ENCODE measurements at regions not wholly inside any gene's neighbourhood (a gene's known extent, or its start where the extent isn't known, plus 50 kb on each side); places are given as distances from the start of the nearest gene placed in this dataset.

DNA sequence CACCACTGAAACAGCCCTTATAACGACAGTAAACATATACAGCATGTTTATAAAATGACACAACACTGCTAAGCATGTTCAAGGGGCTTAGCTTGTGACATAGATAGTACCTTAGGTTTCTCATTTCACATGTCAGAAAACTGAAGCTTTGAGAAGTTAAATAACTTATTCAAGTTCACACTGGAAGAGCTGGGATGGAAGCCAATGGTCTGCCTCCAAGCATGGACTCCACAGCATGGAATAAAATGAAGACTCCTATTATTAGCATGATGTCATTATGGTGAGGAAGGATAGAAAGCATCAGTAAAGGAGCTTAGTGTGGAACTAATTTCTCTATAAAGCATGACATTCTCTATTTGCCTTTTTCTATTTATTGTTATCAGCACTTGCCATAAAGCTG lies 316.7 kb downstream of the PLK2 start:
- Histone ChIP-seq H3K4me3 (no peak overlapping the region), H3K9me2 (replicated peaks; ENCODE audit: insufficient read depth) (no peaks in the 10 kb centered on the region), H3K27ac (no peak overlapping the region), H4K20me1 (ENCODE audit: insufficient read depth, poor library complexity, severe bottlenecking) (no peaks in the 10 kb centered on the region), H3K36me3 (replicated peaks; ENCODE audit: insufficient read depth, low read depth) (no peaks in the 10 kb centered on the region), H3K4me2 (no peak overlapping the region), H3K9me3 (ENCODE audit: low read depth) (no peaks in the 10 kb centered on the region), H2AFZ (no peak overlapping the region), H3K79me2 (no peaks in the 10 kb centered on the region), H3K4me1 (ENCODE audit: insufficient read depth) (no peaks in the 10 kb centered on the region), H3K27me3 (no peaks in the 10 kb centered on the region)
- DNase-seq (ENCODE audit: low spot score) = no peak
- WGBS (ENCODE audit: low lambda C conversion rate, missing lambda C conversion rate) = 75% methylated on average over 1 of the region's 1 CpG
- TF ChIP-seq EZH2phosphoT487 (IDR thresholded peaks at IDR 0.05; ENCODE audit: low read depth, severe bottlenecking, unreplicated experiment) = no peak

DNA sequence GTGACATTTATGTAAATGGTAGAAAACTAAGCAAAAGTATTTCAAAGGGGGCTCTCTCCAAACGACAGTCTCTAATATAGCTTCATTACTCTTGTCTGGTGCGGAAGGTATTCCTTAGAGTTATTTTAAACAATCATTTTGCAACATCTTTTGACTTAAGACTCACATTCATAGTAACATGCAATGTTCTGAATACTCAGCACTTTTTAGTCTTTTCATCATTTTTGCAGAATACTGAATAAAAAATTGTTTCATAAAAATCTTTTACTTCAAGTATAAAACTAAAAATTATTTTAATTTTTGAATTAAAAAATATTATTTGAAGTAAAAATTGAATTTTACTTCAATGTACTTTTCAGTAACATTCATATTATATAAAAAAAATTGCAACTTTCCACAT lies 321.1 kb downstream of the PLK2 start:
- no peak overlapping the region for H3K4me2 ChIP-seq
- H3K9me2 ChIP-seq (replicated peaks; ENCODE audit: insufficient read depth) = no peaks in the 10 kb centered on the region
- H3K4me1 ChIP-seq (ENCODE audit: insufficient read depth) = no peaks in the 10 kb centered on the region
- H4K20me1 ChIP-seq (ENCODE audit: insufficient read depth, poor library complexity, severe bottlenecking) = no peaks in the 10 kb centered on the region
- no peaks in the 10 kb centered on the region for H3K79me2 ChIP-seq
- TF ChIP-seq EZH2phosphoT487 (IDR thresholded peaks at IDR 0.05; ENCODE audit: low read depth, severe bottlenecking, unreplicated experiment) (no peak), EZH2 (IDR thresholded peaks at IDR 0.05; ENCODE audit: borderline replicate concordance) (no peak)
- TF ChIP-seq, protein P1, sequence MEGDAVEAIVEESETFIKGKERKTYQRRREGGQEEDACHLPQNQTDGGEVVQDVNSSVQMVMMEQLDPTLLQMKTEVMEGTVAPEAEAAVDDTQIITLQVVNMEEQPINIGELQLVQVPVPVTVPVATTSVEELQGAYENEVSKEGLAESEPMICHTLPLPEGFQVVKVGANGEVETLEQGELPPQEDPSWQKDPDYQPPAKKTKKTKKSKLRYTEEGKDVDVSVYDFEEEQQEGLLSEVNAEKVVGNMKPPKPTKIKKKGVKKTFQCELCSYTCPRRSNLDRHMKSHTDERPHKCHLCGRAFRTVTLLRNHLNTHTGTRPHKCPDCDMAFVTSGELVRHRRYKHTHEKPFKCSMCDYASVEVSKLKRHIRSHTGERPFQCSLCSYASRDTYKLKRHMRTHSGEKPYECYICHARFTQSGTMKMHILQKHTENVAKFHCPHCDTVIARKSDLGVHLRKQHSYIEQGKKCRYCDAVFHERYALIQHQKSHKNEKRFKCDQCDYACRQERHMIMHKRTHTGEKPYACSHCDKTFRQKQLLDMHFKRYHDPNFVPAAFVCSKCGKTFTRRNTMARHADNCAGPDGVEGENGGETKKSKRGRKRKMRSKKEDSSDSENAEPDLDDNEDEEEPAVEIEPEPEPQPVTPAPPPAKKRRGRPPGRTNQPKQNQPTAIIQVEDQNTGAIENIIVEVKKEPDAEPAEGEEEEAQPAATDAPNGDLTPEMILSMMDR (IDR thresholded peaks at IDR 0.05; ENCODE audit: poor library complexity) = no peak
- H3K27me3 ChIP-seq = no peaks in the 10 kb centered on the region
- H3K9me3 ChIP-seq (ENCODE audit: low read depth) = no peaks in the 10 kb centered on the region
- H2AFZ ChIP-seq = no peak overlapping the region
- WGBS (ENCODE audit: low lambda C conversion rate, missing lambda C conversion rate) = 86% methylated on average over 2 of the region's 2 CpGs
- H3K27ac ChIP-seq = no peak overlapping the region
- H3K4me3 ChIP-seq = no peak overlapping the region
- DNase-seq (ENCODE audit: low spot score) = no peak
- H3K36me3 ChIP-seq (replicated peaks; ENCODE audit: insufficient read depth, low read depth) = no peaks in the 10 kb centered on the region

DNA sequence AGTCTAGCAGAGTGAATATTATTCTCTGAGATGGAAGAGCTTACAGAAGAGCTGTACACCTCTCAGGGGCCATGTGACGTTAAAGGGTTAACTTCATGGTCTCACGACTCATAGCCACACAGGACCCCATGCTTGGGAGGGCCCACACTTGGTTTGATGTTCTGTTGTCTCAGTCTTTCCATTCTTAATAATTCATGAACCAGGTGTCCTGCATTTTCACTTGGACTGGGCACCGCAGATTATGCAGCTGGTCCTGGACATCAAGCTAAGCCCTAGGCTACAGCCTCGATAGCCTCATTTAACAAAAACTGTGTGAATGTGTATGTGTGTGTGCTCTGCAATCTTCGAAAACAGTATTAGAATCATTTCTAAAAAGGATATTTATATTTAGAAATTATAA lies 323.5 kb downstream of the PLK2 start:
- H3K27ac ChIP-seq = no peak overlapping the region
- H3K27me3 ChIP-seq = no peaks in the 10 kb centered on the region
- no peaks in the 10 kb centered on the region for H3K36me3 ChIP-seq (replicated peaks; ENCODE audit: insufficient read depth, low read depth)
- no peaks in the 10 kb centered on the region for H3K9me2 ChIP-seq (replicated peaks; ENCODE audit: insufficient read depth)
- DNase-seq (ENCODE audit: low spot score) = no peak
- H3K4me2 ChIP-seq = no peak overlapping the region
- WGBS (ENCODE audit: low lambda C conversion rate, missing lambda C conversion rate) = 87% methylated on average over 5 of the region's 5 CpGs
- no peak overlapping the region for H2AFZ ChIP-seq
- no peaks in the 10 kb centered on the region for H3K9me3 ChIP-seq (ENCODE audit: low read depth)
- TF ChIP-seq EZH2 (IDR thresholded peaks at IDR 0.05; ENCODE audit: borderline replicate concordance) (no peak), EZH2phosphoT487 (IDR thresholded peaks at IDR 0.05; ENCODE audit: low read depth, severe bottlenecking, unreplicated experiment) (no peak)
- TF ChIP-seq, protein P1 (IDR thresholded peaks at IDR 0.05; ENCODE audit: poor library complexity) = no peak
- H3K79me2 ChIP-seq = no peaks in the 10 kb centered on the region
- H4K20me1 ChIP-seq (ENCODE audit: insufficient read depth, poor library complexity, severe bottlenecking) = no peaks in the 10 kb centered on the region
- H3K4me1 ChIP-seq (ENCODE audit: insufficient read depth) = no peaks in the 10 kb centered on the region
- H3K4me3 ChIP-seq = no peak overlapping the region

DNA sequence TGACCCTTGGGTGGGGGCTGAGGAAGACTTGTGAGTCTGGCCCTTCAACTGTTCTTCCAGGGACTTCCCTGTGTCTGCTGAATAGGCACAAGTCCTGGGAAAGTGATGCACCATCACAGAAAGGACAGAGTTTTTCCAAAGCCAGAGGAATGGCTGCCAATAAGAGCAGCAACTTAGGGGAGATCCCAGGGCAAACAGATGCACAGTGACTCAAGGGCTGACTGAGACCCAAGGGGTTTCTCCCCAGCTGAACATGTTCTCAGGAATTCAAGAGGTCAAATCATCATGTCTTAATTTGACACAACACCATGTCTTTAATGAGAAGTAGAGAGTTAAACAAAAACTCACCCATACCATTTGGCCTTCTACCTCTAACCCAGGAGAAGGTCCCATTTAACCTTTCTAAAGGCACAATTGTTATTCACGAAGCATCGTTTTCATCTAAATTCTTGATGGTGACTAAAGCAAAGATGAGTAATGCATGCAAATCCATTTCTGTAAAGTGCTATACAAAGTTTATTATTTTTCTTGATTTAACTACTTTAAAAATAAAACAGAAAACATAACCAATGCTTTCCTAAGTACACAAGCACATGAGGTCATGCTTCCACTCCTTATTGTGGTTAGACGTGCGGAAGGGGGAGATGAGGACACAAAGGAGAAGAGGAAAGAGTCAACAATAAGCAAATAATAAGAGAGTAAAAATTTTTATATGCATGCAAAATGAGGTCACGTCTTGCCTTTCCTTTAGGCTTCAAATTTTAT lies 324.1 kb downstream of the PLK2 start:
- Histone ChIP-seq H3K9me2 (replicated peaks; ENCODE audit: insufficient read depth) (no peaks in the 10 kb centered on the region), H3K27ac (no peak overlapping the region), H3K9me3 (ENCODE audit: low read depth) (no peaks in the 10 kb centered on the region), H4K20me1 (ENCODE audit: insufficient read depth, poor library complexity, severe bottlenecking) (no peaks in the 10 kb centered on the region), H3K36me3 (replicated peaks; ENCODE audit: insufficient read depth, low read depth) (no peaks in the 10 kb centered on the region), H3K4me2 (no peak overlapping the region), H2AFZ (no peak overlapping the region), H3K4me3 (no peak overlapping the region), H3K79me2 (no peaks in the 10 kb centered on the region), H3K4me1 (ENCODE audit: insufficient read depth) (no peaks in the 10 kb centered on the region), H3K27me3 (no peaks in the 10 kb centered on the region)
- TF ChIP-seq EZH2phosphoT487 (IDR thresholded peaks at IDR 0.05; ENCODE audit: low read depth, severe bottlenecking, unreplicated experiment) (no peak), EZH2 (IDR thresholded peaks at IDR 0.05; ENCODE audit: borderline replicate concordance) (no peak)
- TF ChIP-seq, protein P1 (IDR thresholded peaks at IDR 0.05; ENCODE audit: poor library complexity) = no peak
- DNase-seq (ENCODE audit: low spot score) = no peak
- WGBS (ENCODE audit: low lambda C conversion rate, missing lambda C conversion rate) = 93% methylated on average over 5 of the region's 5 CpGs

Data from hepatocyte (in vitro differentiated cells).